Fibroblast of lung (primary cell): ENCODE measurements at regions not wholly inside any gene's neighbourhood (a gene's known extent, or its start where the extent isn't known, plus 50 kb on each side); places are given as distances from the start of the nearest gene placed in this dataset.
A peak's percentile ranks its signal among the peaks of the same experiment; 100 is the strongest.
"Not testable (repeated sequence)": the region's sequence is repeated elsewhere in the genome, so short reads cannot be mapped to it uniquely, and the experiment has no call there.

Experiments
- DNase-seq, 2 donors: peaks; one replicate each; pipeline versions ENCODE4 v3.0.0 to v3.0.0-alpha.2; 2010; ENCODE audit warnings: low read depth in 2 of 2
- H2AFZ ChIP-seq: 2 replicates; pipeline ENCODE4 v1.5.1; 2012; ENCODE audit warnings: low read length, control low read depth, inconsistent platforms
- H3K27ac ChIP-seq: 2 replicates; pipeline ENCODE4 v1.5.1; 2011; ENCODE audit warnings: low read length, control low read depth; ENCODE audit not compliant: insufficient read depth
- H3K27me3 ChIP-seq: 2 replicates; pipeline ENCODE4 v1.5.1; 2011; ENCODE audit warnings: mild to moderate bottlenecking, low read length; ENCODE audit not compliant: control insufficient read depth, insufficient read depth
- H3K36me3 ChIP-seq: 2 replicates; pipeline ENCODE4 v1.5.1; 2011; ENCODE audit warnings: low read length; ENCODE audit not compliant: control insufficient read depth, insufficient read depth
- H3K4me1 ChIP-seq: 2 replicates; pipeline ENCODE4 v1.5.1; 2011; ENCODE audit warnings: low read length; ENCODE audit not compliant: control insufficient read depth, insufficient read depth; ENCODE audit errors: extremely low read depth
- H3K4me2 ChIP-seq: 2 replicates; pipeline ENCODE4 v1.5.1; 2011; ENCODE audit warnings: low read length, control low read depth; ENCODE audit not compliant: insufficient read depth; ENCODE audit errors: extremely low read depth
- H3K4me3 ChIP-seq, 4 experiments: fragments of 200-600 bp in 1 of 4; sonication (generic) in 1 of 4; replicated peaks in 1 of 4; 2 replicates each; pipeline ENCODE4 v1.5.1; 2011 to 2016; ENCODE audit warnings: low read length in 4 of 4, low read depth in 3 of 4, mild to moderate bottlenecking in 3 of 4, control low read depth in 2 of 4, inconsistent platforms in 1 of 4, mixed read lengths in 1 of 4; ENCODE audit not compliant: insufficient read depth in 1 of 4; ENCODE audit errors: control extremely low read depth in 1 of 4
- H3K79me2 ChIP-seq: 2 replicates; pipeline ENCODE4 v1.5.1; 2012; ENCODE audit warnings: mild to moderate bottlenecking, low read length, inconsistent platforms; ENCODE audit not compliant: control insufficient read depth, insufficient read depth
- H3K9ac ChIP-seq: 2 replicates; pipeline ENCODE4 v1.5.1; 2011; ENCODE audit warnings: mild to moderate bottlenecking, low read length, control low read depth; ENCODE audit not compliant: insufficient read depth
- H3K9me3 ChIP-seq: 2 replicates; pipeline ENCODE4 v1.5.1; 2012; ENCODE audit warnings: low read depth, low read length; ENCODE audit not compliant: control insufficient read depth, insufficient read depth
- H4K20me1 ChIP-seq: 2 replicates; pipeline ENCODE4 v1.5.1; 2011; ENCODE audit warnings: low read length; ENCODE audit not compliant: control insufficient read depth, insufficient read depth; ENCODE audit errors: extremely low read depth
- CTCF ChIP-seq, 2 donors: IDR thresholded peaks in 1 of 2; conservative IDR thresholded peaks in 1 of 2; 1 replicate in 1 of 2; 2 replicates in 1 of 2; pipeline ENCODE4 v1.5.1; 2011 to 2012; ENCODE audit warnings: low read length in 2 of 2, control low read depth in 1 of 2, inconsistent platforms in 1 of 2, low read depth in 1 of 2, mild to moderate bottlenecking in 1 of 2
- EZH2 ChIP-seq: IDR thresholded peaks from 2 replicates; pipeline ENCODE4 v1.5.1; 2012; ENCODE audit warnings: low read length, control low read depth, mild to moderate bottlenecking; ENCODE audit errors: missing control alignments

- no peaks in the 10 kb centered on the region for H3K4me1 ChIP-seq
- H2AFZ ChIP-seq, result no peak overlapping the region
- H3K27me3 ChIP-seq, result peaks cover 9% of the 10 kb centered on the region
- no peak overlapping the region for H3K9ac ChIP-seq
- no peak overlapping the region for H3K4me3 ChIP-seq
- H4K20me1 ChIP-seq, result no peaks in the 10 kb centered on the region
- H3K9me3 ChIP-seq, result no peaks in the 10 kb centered on the region
- no peak for DNase-seq
- no peaks in the 10 kb centered on the region for H3K79me2 ChIP-seq
- no peak overlapping the region for H3K27ac ChIP-seq
- no peaks in the 10 kb centered on the region for H3K36me3 ChIP-seq
- H3K4me2 ChIP-seq, result no peak overlapping the region
- TF ChIP-seq EZH2 (no peak), CTCF (conservative IDR thresholded peaks at IDR 0.05 in 1 of 2, IDR thresholded peaks at IDR 0.05 in 1 of 2; ENCODE audit: low read depth in 1 of 2, low read length in 2 of 2) (peak; percentile 27 to 37)
These were observed 102.0 kb downstream of the HIF1AN start for GRCh38 chr10:100637785-100638184.

GRCh38 chr10:100638969-100639368, 103.2 kb downstream of the HIF1AN start:
- H3K4me2 ChIP-seq, H3K36me3 ChIP-seq, H3K9ac ChIP-seq, H2AFZ ChIP-seq, H3K79me2 ChIP-seq, DNase-seq, H3K4me1 ChIP-seq, H3K27ac ChIP-seq, H3K27me3 ChIP-seq, H4K20me1 ChIP-seq, H3K4me3 ChIP-seq, H3K9me3 ChIP-seq: not testable (repeated sequence)

- no peaks in the 10 kb centered on the region for H3K4me1 ChIP-seq
- no peaks in the 10 kb centered on the region for H4K20me1 ChIP-seq
- no peaks in the 10 kb centered on the region for H3K79me2 ChIP-seq
- no peak overlapping the region for H3K9ac ChIP-seq
- DNase-seq, result no peak
- no peak overlapping the region for H3K4me2 ChIP-seq
- H2AFZ ChIP-seq, result no peak overlapping the region
- H3K9me3 ChIP-seq, result no peaks in the 10 kb centered on the region
- TF ChIP-seq CTCF (conservative IDR thresholded peaks at IDR 0.05 in 1 of 2, IDR thresholded peaks at IDR 0.05 in 1 of 2; ENCODE audit: low read depth in 1 of 2, low read length in 2 of 2) (no peak), EZH2 (no peak)
- no peaks in the 10 kb centered on the region for H3K36me3 ChIP-seq
- no peak overlapping the region for H3K27ac ChIP-seq
- H3K27me3 ChIP-seq, result peaks cover 4% of the 10 kb centered on the region
- no peak overlapping the region for H3K4me3 ChIP-seq
These were observed 102.9 kb upstream of the PAX2 start for GRCh38 chr10:100642295-100642994.
